GM19238 (cell line): ENCODE measurements at regions not wholly inside any gene's neighbourhood (a gene's known extent, or its start where the extent isn't known, plus 50 kb on each side); places are given as distances from the start of the nearest gene placed in this dataset.

ENCODE experiments used
- DNase-seq: peaks from one replicate; pipeline ENCODE4 v3.0.0; 2011; ENCODE audit warnings: low spot score; ENCODE audit not compliant: insufficient read length

DNA sequence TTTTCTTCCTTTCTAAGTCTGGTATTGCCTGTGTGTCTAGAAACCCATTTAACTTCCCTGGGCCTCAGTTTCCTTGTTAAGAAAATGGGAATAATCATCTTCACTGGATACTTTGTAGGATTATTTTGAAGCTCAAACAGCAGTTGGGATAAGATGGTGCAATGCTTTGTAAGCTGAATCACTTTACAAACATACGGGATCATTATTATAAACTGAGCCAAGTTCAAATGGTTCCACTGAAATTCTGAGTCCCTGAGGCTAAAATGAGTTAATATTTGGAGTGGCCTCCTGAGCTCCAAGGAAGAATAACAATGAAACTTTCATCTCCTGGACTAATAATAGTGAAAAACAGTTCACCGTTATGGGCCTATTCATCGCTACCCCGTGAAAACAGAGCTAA is 388.0 kb downstream of the PLPP3 start:
- DNase-seq = no peak

GRCh38 chr1:56190806-56191365 is 388.5 kb downstream of the PLPP3 start:
- no peak for DNase-seq

- DNase-seq = no peak
These were observed 389.2 kb downstream of the PLPP3 start for GRCh38 chr1:56189946-56190805.

GRCh38 chr1:56189454-56189853 is 389.9 kb downstream of the PLPP3 start:
- no peak for DNase-seq

DNA sequence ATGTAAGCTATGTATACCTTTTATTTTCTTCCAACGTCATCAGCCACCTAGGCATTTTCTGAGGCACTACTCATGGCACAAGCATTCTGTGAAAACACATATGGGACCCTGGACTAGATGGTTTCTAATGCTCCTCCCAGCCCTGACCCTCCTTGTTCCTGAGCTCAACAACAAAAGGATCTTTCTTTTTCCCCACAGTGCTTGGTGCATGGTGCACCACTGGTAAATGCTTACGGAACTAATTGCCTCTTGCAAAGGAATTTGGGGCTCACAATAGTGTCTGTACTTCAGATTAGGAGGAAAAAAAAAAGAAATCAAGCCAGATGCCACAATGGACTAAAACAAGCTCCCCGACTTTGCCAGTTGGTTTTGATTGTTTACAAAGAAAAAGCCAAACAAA is 390.5 kb downstream of the PLPP3 start:
- no peak for DNase-seq

- no peak for DNase-seq
These were observed 391.1 kb downstream of the PLPP3 start for GRCh38 chr1:56188221-56188620.

DNA sequence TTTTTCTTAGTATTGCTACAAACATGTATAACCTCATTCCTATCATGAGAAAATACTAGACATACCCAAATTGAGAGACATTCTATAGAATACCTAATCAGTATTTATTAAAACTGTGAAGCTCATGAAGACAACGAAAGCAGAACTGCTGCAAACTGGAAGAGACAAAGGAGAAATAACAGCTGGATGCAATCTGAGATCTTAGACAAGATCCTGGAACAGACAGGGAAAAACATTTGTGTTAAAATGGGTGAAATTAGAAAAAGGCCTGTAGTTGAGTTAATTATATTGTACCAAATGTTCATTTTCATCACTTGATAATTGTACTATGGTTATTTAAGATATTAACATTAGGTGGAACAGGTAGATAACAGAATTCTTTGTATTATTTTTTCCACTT is 392.0 kb downstream of the PLPP3 start:
- DNase-seq = no peak

DNA sequence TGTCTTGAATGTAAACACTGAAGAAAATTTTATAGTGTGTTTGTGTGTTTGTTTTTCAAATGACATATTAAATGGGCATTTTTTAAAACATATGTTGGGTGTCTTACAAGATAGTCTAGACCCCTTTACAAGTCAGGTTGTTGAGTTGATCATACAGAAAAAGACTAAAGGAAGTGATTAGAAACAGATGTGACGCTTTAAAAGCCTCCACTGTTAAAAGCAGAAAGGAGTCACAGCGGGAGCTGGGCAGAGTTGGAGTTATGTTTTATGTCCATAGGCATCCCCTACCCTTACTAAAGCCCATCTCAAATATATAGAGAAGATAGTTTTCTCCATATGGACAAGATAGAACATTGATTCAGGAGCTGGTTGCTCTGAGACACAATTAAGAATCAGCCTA is 393.9 kb downstream of the PLPP3 start:
- DNase-seq = no peak

GRCh38 chr1:56183151-56183550 is 396.2 kb downstream of the PLPP3 start:
- no peak for DNase-seq

DNA sequence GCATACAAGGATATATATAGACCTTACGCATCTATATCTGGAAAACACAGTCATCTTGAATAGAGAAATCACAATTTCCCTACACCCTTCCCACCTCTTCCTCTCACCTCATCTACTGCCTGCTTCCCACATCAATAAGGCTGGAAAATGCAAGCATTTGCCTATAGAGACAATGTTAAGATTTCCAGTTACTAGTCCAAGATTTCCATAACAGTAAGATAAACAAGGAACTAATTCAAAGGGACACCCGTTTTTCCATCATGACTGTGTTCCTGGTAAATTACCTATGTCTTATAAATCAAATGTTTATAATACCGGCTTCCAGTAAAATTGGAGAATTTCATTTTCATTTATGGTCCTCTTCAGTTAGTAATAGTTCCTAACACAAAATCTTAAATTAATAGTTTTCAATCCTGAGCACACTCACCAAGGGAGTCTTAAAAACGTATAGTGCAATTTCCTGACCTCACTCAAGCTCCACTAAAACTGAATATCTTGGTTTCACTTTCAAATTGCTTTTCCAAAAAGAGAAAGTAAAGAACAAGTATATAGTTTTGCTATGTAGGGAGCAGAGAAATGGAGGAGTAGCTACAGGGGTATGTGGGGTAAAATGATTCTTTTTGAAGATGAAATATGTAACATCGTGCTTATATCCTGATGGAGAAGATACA is 398.7 kb downstream of the PLPP3 start:
- DNase-seq = no peak

DNA sequence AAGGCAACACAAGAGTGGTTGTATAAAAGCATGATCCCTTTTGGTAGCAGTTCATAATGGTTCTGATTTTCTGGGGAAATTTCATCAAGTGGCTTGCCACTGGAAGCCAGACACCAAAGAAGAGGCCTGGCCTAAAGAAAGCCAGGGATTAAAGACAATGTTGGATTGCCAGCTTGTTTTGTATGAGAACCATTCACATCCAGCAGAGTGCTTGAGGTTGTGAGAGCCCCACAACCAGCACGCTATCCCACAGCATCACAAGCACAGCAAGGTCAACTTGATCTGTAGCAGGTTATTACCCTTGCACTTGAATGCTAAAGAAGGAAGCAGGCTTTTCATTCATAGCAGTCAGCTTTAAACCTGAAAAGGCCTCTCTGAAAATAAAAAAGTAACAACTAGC is 399.8 kb downstream of the PLPP3 start:
- DNase-seq = no peak

DNA sequence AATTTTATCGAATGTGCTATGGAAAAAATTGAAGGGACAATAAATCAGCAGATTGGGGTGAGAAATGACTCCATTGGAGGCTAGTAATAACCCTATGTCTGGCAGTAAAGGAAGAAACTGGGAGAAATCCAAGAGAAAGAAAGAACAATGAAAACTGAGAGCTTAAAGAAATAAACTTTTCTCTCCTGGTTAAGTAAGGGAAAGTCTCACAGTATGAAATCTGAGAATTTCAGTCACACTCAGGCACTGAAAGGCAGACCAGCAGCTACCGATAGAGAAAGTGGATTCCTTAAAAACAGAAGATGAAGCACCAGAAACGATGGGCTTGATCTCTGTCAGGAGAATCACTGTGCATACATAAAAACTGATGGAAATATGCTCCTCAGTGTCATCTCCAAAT is 404.2 kb downstream of the PLPP3 start:
- DNase-seq = no peak

DNA sequence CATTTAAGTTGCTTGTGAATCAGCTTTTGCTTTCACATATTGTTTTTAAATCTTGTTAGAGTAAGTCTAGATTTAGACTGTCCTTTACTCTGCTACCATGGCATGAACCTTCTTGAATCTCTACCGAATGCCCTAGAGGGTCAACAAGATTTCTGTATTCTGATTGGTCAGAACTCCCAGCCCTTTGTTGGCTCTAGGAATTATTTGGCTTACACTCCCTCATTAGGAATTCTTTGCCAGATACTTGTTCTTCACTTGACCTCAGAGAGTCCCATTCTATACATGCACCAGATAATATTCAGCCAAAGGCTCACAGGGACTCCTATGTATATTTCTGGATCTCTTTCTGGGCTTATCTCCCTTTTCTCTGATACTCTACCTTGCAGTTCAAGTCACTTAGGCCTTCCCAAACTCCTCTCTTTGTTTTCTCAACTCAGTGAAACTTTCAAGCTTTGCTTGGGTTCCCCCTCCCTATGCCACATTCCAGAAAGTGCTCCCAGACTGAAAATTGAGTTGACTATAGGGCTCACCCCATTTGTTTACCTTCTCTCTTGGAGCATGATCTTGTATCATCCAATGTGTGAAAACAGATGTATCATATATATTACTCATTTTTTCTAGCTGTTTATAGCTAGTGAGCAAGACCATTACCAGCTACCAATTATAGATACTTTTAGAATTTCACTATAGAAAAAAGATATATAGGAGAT is 405.0 kb downstream of the PLPP3 start:
- DNase-seq = no peak

- no peak for DNase-seq
These were observed 405.6 kb downstream of the PLPP3 start for GRCh38 chr1:56173736-56174135.

DNA sequence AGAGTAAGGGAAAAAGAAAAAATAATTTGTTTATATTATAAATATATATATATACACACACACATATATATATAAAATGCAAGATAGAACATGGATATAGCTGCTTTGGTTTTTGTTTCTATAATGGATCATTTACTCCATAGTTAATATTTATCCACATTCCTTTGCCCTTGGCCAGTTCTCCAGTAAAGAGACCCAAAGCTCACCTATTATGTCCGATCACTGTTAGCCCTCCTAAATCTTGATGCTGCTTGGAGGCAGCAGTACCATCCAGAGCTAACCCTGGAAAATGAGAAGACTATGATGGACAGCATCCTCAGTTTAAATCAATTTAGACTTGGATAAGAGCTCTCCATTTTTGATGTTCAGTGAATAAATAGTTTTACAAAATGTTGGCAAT is 407.7 kb downstream of the PLPP3 start:
- no peak for DNase-seq

- no peak for DNase-seq
These were observed 408.5 kb downstream of the PLPP3 start for GRCh38 chr1:56170784-56171320.

DNA sequence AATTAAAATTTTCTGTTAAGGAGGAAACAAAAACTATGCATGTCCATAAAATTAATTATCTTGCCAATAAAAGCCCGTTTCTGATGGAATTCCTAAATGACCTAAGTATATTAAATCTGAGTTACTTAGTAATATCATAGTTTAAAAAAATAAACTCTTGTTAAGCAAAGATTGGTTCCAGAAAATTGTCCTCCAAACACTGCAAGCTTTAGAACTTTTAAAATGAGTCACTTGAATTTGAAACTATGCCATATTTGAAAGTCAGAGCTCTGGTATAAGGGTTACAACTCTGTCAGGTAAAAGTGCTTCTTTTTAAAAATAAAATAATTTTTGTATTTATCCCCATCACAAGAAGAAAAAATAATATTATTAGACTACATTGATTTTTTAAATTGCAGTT is 409.5 kb downstream of the PLPP3 start:
- no peak for DNase-seq

DNA sequence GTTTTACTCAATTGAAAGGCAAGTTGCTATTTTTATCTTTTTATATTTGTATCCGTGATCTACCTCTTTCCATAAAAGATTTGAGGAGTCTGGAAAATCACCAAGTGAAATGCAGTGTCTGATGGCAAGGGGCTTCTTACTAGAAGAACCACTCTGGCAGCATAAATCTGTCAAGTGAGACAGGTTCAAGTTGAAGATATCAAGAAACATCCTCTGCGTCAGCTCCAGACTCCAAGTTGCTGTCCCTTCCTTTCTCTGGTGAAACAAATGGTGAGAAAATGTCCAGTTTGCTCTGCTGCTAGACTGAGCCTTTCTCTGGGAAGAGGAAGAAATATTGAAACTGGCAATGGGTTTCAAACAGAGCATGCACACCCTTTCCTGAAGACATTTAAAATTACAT is 411.2 kb downstream of the PLPP3 start:
- DNase-seq = no peak

- DNase-seq = no peak
These were observed 411.8 kb downstream of the PLPP3 start for GRCh38 chr1:56167596-56167995.

DNA sequence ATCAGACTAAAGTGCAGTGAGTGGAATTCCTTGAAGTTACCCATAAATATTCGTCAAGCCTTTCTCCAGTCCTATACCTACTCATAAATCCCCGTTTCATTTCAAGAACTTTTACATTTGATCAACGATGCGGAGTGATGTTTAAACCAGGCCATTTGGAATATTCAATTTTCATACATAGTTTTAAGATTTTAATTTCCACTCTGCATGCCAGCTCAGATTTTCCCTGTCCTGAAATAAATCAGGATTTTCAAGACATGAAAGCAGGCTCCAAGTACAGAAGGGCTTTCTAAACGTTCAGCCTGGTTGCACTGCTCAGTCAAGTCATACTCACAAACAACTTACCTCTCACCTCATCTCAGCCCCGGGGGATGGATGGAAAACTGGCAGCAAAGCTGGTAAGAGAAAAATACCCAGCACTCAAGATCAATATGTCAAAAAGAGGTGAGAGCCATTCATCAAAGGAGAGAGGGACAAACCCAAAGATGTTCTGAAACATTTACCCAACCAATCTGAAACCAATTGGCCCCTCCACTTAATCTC is 418.5 kb downstream of the PLPP3 start:
- DNase-seq = no peak
